HepG2 (cell line): ENCODE measurements at regions not wholly inside any gene's neighbourhood (a gene's known extent, or its start where the extent isn't known, plus 50 kb on each side); places are given as distances from the start of the nearest gene placed in this dataset.

ENCODE experiments used
- ATAC-seq: fragments of 200-7000 bp; cut with Tn5 transposase; 3 replicates; pipeline ENCODE4 v1.9.1; 2020; ENCODE audit warnings: mild to moderate bottlenecking, moderate library complexity
- BruUV-seq: library from RNA; stranded (reverse); fragments of 400-500 nt; replicated peaks from 2 replicates; lab custom pipeline; 2021; lab: Mats Ljungman, UMichigan
- CTCF ChIA-PET: fragments of 300-600 bp; formaldehyde crosslinking; extraction: SDS; loops from one replicate; lab custom pipeline; 2021; ENCODE audit warnings: low total read pairs, inconsistent platforms, low intra/inter-chr PET ratio; lab: Yijun Ruan, JAX
- POLR2A ChIA-PET: fragments of 350-600 bp; sonication (Branson Sonifier 250); formaldehyde crosslinking; loops from one replicate; lab custom pipeline; 2020; ENCODE audit warnings: antibody characterized with exemption, inconsistent platforms; lab: Yijun Ruan, JAX
- DNase-seq: peaks from one replicate; pipeline ENCODE4 v3.0.0-alpha.2; 2015; ENCODE audit warnings: low spot score
- FAIRE-seq: peaks from 3 replicates; lab custom pipeline; 2011; peaks lifted over from hg19 to GRCh38; lab: Jason Lieb, UNC
- H2AFZ ChIP-seq: one replicate; pipeline ENCODE4 v1.6.1; 2011; ENCODE audit warnings: low read length, inconsistent platforms
- H3K27ac ChIP-seq: fragments of 300-600 bp; 3 replicates; pipeline ENCODE4 v1.8.0; 2011; ENCODE audit warnings: mixed run types, mild to moderate bottlenecking, mixed read lengths, low read length, inconsistent platforms; ENCODE audit not compliant: insufficient read depth; ENCODE audit errors: extremely low read length
- H3K27me3 ChIP-seq, 2 experiments: fragments of 200-600 bp in 1 of 2; 2 replicates in 1 of 2; 3 replicates in 1 of 2; pipeline versions ENCODE4 v1.6.0 to v1.8.0; 2011; ENCODE audit warnings: low read length in 2 of 2, mild to moderate bottlenecking in 2 of 2, moderate library complexity in 2 of 2, inconsistent platforms in 1 of 2; ENCODE audit not compliant: insufficient read depth in 2 of 2, control insufficient read depth in 1 of 2
- H3K36me3 ChIP-seq, 2 experiments: fragments of 200-600 bp in 1 of 2; replicated peaks in 1 of 2; 2 replicates in 1 of 2; 3 replicates in 1 of 2; pipeline versions ENCODE4 v1.5.1 to v1.8.0; 2011; ENCODE audit warnings: low read length in 2 of 2, inconsistent platforms in 1 of 2; ENCODE audit not compliant: insufficient read depth in 2 of 2, control insufficient read depth in 1 of 2
- H3K4me1 ChIP-seq: 2 replicates; pipeline ENCODE4 v1.5.1; 2012; ENCODE audit warnings: low read length, inconsistent platforms; ENCODE audit not compliant: insufficient read depth
- H3K4me2 ChIP-seq: 2 replicates; pipeline ENCODE4 v1.6.0; 2011; ENCODE audit warnings: low read depth, low read length, inconsistent platforms
- H3K4me3 ChIP-seq, 3 experiments: fragments of 200-600 bp in 1 of 3; sonication (generic), shearing (Covaris generic) in 1 of 3; replicated peaks in 1 of 3; 2 replicates each; pipeline ENCODE4 v1.5.1; 2011 to 2016; ENCODE audit warnings: low read length in 3 of 3, inconsistent platforms in 2 of 3, low read depth in 2 of 3, mild to moderate bottlenecking in 2 of 3, control low read depth in 1 of 3, mixed read lengths in 1 of 3; ENCODE audit not compliant: insufficient read depth in 1 of 3
- H3K79me2 ChIP-seq: one replicate; pipeline ENCODE4 v1.6.1; 2011; ENCODE audit warnings: low read length, inconsistent platforms; ENCODE audit not compliant: insufficient read depth
- H3K9ac ChIP-seq: 2 replicates; pipeline ENCODE4 v1.6.0; 2011; ENCODE audit warnings: mild to moderate bottlenecking, low read depth, low read length, inconsistent platforms; ENCODE audit not compliant: insufficient read depth
- H3K9me3 ChIP-seq: 2 replicates; pipeline ENCODE4 v1.5.1; 2012; ENCODE audit warnings: mild to moderate bottlenecking, low read length
- H4K20me1 ChIP-seq: 2 replicates; pipeline ENCODE4 v1.6.0; 2011; ENCODE audit warnings: inconsistent platforms, mild to moderate bottlenecking, low read length, moderate library complexity; ENCODE audit not compliant: insufficient read depth
- CREB3 ChIP-seq: sonication (generic); formaldehyde crosslinking; IDR thresholded peaks from 2 replicates; pipeline ENCODE4 v1.5.0; 2020; ENCODE audit warnings: missing genetic modification reagents
- EEA1 ChIP-seq: sonication (generic); formaldehyde crosslinking; IDR thresholded peaks from 2 replicates; pipeline ENCODE4 v1.5.1; 2020; ENCODE audit warnings: mild to moderate bottlenecking, missing genetic modification reagents, borderline replicate concordance
- FOXA3 ChIP-seq: IDR thresholded peaks from 2 replicates; pipeline ENCODE4 v1.6.1; 2016; ENCODE audit warnings: missing genetic modification reagents, missing compliant biosample characterization
- GATAD1 ChIP-seq: IDR thresholded peaks from 2 replicates; pipeline ENCODE4 v1.6.1; 2016; ENCODE audit warnings: missing genetic modification reagents, missing compliant biosample characterization
- IRF9 ChIP-seq: sonication (generic); formaldehyde crosslinking; IDR thresholded peaks from 2 replicates; pipeline ENCODE4 v1.8.0; 2022; ENCODE audit warnings: missing genetic modification reagents, mild to moderate bottlenecking, borderline replicate concordance
- MTF1 ChIP-seq: sonication (generic); formaldehyde crosslinking; IDR thresholded peaks from 2 replicates; pipeline ENCODE4 v1.5.0; 2020; ENCODE audit warnings: missing genetic modification reagents
- NR2F2 ChIP-seq: IDR thresholded peaks from 2 replicates; pipeline ENCODE4 v1.6.1; 2012; ENCODE audit warnings: low read depth, inconsistent platforms, borderline replicate concordance
- PITX1 ChIP-seq: sonication (generic); formaldehyde crosslinking; IDR thresholded peaks from 2 replicates; pipeline ENCODE4 v1.5.1; 2020; ENCODE audit warnings: mild to moderate bottlenecking, missing genetic modification reagents
- PPARG ChIP-seq: conservative IDR thresholded peaks from 2 replicates; pipeline ENCODE4 v1.6.1; 2016; ENCODE audit warnings: missing biosample characterization, missing genetic modification reagents
- SIN3B ChIP-seq: fragments of 150-350 bp; IDR thresholded peaks from 2 replicates; pipeline ENCODE4 v1.6.1; 2014; ENCODE audit warnings: low read length
- SMAD9 ChIP-seq: sonication (generic); formaldehyde crosslinking; IDR thresholded peaks from 2 replicates; pipeline ENCODE4 v1.5.1; 2020; ENCODE audit warnings: mild to moderate bottlenecking, missing genetic modification reagents
- SOX6 ChIP-seq, 2 experiments: fragments of 450-650 bp in 1 of 2; sonication (generic) in 1 of 2; formaldehyde crosslinking in 1 of 2; IDR thresholded peaks; 2 replicates each; pipeline versions ENCODE4 v1.4.0 to v1.6.1; 2017 to 2020; ENCODE audit warnings: antibody characterized with exemption in 1 of 2, mild to moderate bottlenecking in 1 of 2, missing genetic modification reagents in 1 of 2
- SPEN ChIP-seq: sonication (generic); formaldehyde crosslinking; IDR thresholded peaks from 2 replicates; pipeline ENCODE4 v1.5.1; 2020; ENCODE audit warnings: low read depth, mild to moderate bottlenecking, missing genetic modification reagents
- ZNF121 ChIP-seq: sonication (generic); formaldehyde crosslinking; IDR thresholded peaks from 2 replicates; pipeline ENCODE4 v1.5.0; 2020; ENCODE audit warnings: mild to moderate bottlenecking, missing genetic modification reagents
- ZNF460 ChIP-seq: sonication (generic); formaldehyde crosslinking; IDR thresholded peaks from 2 replicates; pipeline ENCODE4 v1.5.1; 2020; ENCODE audit warnings: missing genetic modification reagents, mild to moderate bottlenecking, borderline replicate concordance
- ZNF543 ChIP-seq: sonication (generic); formaldehyde crosslinking; IDR thresholded peaks from 2 replicates; pipeline ENCODE4 v1.4.0; 2020; ENCODE audit warnings: mild to moderate bottlenecking, missing genetic modification reagents
- ZUFSP ChIP-seq: sonication (generic); formaldehyde crosslinking; IDR thresholded peaks from 2 replicates; pipeline ENCODE4 v1.9.0; 2021; ENCODE audit warnings: missing genetic modification reagents, mild to moderate bottlenecking, borderline replicate concordance
- WGBS: methylation state at CpG from one replicate; pipeline ENCODE4 v1.1.6; 2017; ENCODE audit warnings: low lambda C conversion rate; 5-methylcytosine and 5-hydroxymethylcytosine counted together
- in situ Hi-C: cut with HindIII; loops from 2 replicates; pipeline ENCODE4 v1.10.0; 2017; ENCODE audit warnings: low pct_unique_long_range_greater_than_20kb; ENCODE audit not compliant: extremely low pct_ligation_motif_present
- intact Hi-C: fragments of 100-400 bp; cut with micrococcal nuclease; formaldehyde crosslinking; loops from one replicate; pipeline ENCODE4 v1.10.0; 2022; ENCODE audit not compliant: unreplicated experiment
- TF ChIP-seq, protein P1 (sequence below), 2 experiments: sonication (generic) in 1 of 2; formaldehyde crosslinking in 1 of 2; IDR thresholded peaks; 2 replicates each; pipeline versions ENCODE4 v1.5.1 to v1.6.1; 2011 to 2020; ENCODE audit warnings: borderline replicate concordance in 1 of 2, low read depth in 1 of 2, low read length in 1 of 2, mild to moderate bottlenecking in 1 of 2, missing genetic modification reagents in 1 of 2, moderate library complexity in 1 of 2

DNA sequence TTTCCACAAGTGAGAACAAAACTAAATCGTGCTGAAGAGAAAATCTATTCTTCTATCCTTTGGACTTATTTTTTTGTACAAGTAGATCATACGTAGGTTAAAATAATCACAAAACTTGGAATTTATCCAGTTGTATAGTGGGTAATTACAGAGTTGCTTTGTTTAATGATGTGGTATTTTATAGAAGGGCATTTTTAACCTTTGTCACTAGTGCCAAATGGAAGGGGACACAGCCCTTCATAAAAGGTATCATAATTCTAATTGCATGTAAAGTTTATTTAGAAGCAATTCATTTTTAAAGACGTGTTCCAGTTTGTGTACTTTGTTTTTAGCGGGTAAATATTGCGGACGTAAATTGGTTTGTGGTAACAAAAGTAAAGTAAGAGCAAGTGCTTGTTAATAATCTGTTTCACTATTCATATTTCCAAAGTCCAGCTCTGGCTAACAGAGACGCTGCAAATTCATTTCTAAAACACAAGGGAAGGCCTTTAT is 99.5 kb downstream of the ERCC5 start:
- Histone ChIP-seq H2AFZ (no peak overlapping the region), H3K9me3 (peaks cover 13% of the 10 kb centered on the region), H3K27me3 (no peaks in the 10 kb centered on the region; a peak in 1 of 5 replicates), H3K36me3 (no peaks in the 10 kb centered on the region), H3K9ac (no peak overlapping the region), H3K27ac (no peak overlapping the region), H3K4me2 (no peak overlapping the region), H3K4me1 (peaks cover 15% of the 10 kb centered on the region), H3K4me3 (no peak overlapping the region), H4K20me1 (no peaks in the 10 kb centered on the region), H3K79me2 (no peaks in the 10 kb centered on the region)
- WGBS, result 3% methylated on average over 7 of the region's 7 CpGs
- ChIA-PET CTCF (no interaction called here), POLR2A (no interaction called here)
- in situ Hi-C loops, result no loop called here
- no TSS peak for BruUV-seq
- no peak for DNase-seq
- intact Hi-C loops, result no loop called here
- TF ChIP-seq IRF9 (CRISPR knock-in tag), result no peak
- TF ChIP-seq EEA1, result no peak
- no peak for TF ChIP-seq SMAD9 (CRISPR knock-in tag)
- no peak for TF ChIP-seq GATAD1 (CRISPR knock-in tag)
- TF ChIP-seq SPEN (CRISPR knock-in tag), result no peak
- no peak for TF ChIP-seq PITX1 (CRISPR knock-in tag)
- TF ChIP-seq, protein P1, sequence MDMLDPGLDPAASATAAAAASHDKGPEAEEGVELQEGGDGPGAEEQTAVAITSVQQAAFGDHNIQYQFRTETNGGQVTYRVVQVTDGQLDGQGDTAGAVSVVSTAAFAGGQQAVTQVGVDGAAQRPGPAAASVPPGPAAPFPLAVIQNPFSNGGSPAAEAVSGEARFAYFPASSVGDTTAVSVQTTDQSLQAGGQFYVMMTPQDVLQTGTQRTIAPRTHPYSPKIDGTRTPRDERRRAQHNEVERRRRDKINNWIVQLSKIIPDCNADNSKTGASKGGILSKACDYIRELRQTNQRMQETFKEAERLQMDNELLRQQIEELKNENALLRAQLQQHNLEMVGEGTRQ (IDR thresholded peaks at IDR 0.05; ENCODE audit: low read depth, low read length), result no peak
- TF ChIP-seq, protein P1 (CRISPR knock-in tag; IDR thresholded peaks at IDR 0.05; ENCODE audit: borderline replicate concordance), result no peak
- TF ChIP-seq ZUFSP (CRISPR knock-in tag), result no peak
- no peak for TF ChIP-seq CREB3 (CRISPR knock-in tag)
- no peak for TF ChIP-seq MTF1 (CRISPR knock-in tag)
- TF ChIP-seq ZNF543 (CRISPR knock-in tag), result no peak
- no peak for TF ChIP-seq SIN3B
- TF ChIP-seq PPARG (CRISPR knock-in tag), result no peak
- no peak for TF ChIP-seq ZNF460 (CRISPR knock-in tag)
- TF ChIP-seq SOX6 (IDR thresholded peaks at IDR 0.05), result no peak
- TF ChIP-seq SOX6 (CRISPR knock-in tag; IDR thresholded peaks at IDR 0.05), result no peak
- no peak for TF ChIP-seq ZNF121
- TF ChIP-seq NR2F2, result no peak
- no peak for TF ChIP-seq FOXA3 (CRISPR knock-in tag)
- ATAC-seq, result no peak
- FAIRE-seq, result no peak
